ENCODE measurements at regions not wholly inside any gene's neighbourhood (a gene's known extent, or its start where the extent isn't known, plus 50 kb on each side); places are given as distances from the start of the nearest gene placed in this dataset.

DNA sequence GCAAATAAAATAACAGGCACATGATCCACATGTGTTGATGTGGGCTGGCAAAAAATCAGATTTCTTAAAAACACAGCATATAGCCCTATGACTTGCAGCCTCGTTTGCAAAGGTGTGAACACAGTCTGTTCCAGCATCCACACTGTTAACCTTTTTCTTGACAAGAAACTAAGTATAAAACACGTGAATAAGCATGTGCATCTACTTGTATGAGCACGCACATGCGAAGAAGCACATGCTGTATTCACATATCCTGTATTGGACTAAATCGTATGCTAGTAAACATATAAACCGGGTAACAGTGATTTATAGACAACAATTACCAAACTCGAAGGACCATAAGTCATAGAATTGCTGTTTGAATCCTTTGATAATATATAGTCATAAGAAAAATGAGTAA lies 218.7 kb downstream of the HDGFL1 start:
- DNase-seq = no peak

GRCh38 chr6:22789315-22789714 lies 219.9 kb downstream of the HDGFL1 start:
- TF ChIP-seq POLR2A (IDR thresholded peaks at IDR 0.05) = no peak
- no peak for TF ChIP-seq CTCF (IDR thresholded peaks at IDR 0.05)
- no peak for TF ChIP-seq POLR2AphosphoS5 (IDR thresholded peaks at IDR 0.05)
- no peak for TF ChIP-seq EP300 (IDR thresholded peaks at IDR 0.05)
- Histone ChIP-seq H3K27ac (no peak overlapping the region), H3K4me1 (no peaks in the 10 kb centered on the region), H3K36me3 (no peaks in the 10 kb centered on the region), H3K9me3 (peaks cover 0 to 7% (median under 1%) of the 10 kb centered on the region in 4 donors), H3K27me3 (no peaks in the 10 kb centered on the region), H3K4me3 (no peak overlapping the region)
- DNase-seq = no peak
- 66 to 88% (median 86%) methylated on average over 5 of the region's 5 CpGs for WGBS, 5 donors
- intact Hi-C loops (cut with DNase I; ENCODE audit: low total_unique reads) = no loop called here

More for the DNA sequence above, 218.7 kb downstream of the HDGFL1 start:
- WGBS, 5 donors = 79 to 86% (median 82%) methylated on average over 7 of the region's 7 CpGs
- H3K9me3 ChIP-seq = peaks cover 0 to 5% (median 0%) of the 10 kb centered on the region in 4 donors
- H3K27me3 ChIP-seq = no peaks in the 10 kb centered on the region
- H3K27ac ChIP-seq = no peak overlapping the region
- intact Hi-C loops (cut with DNase I; ENCODE audit: low total_unique reads) = no loop called here
- no peaks in the 10 kb centered on the region for H3K36me3 ChIP-seq
- no peaks in the 10 kb centered on the region for H3K4me1 ChIP-seq
- no peak overlapping the region for H3K4me3 ChIP-seq
- TF ChIP-seq POLR2AphosphoS5 (IDR thresholded peaks at IDR 0.05) = no peak
- no peak for TF ChIP-seq EP300 (IDR thresholded peaks at IDR 0.05)
- TF ChIP-seq POLR2A (IDR thresholded peaks at IDR 0.05) = no peak
- TF ChIP-seq CTCF (IDR thresholded peaks at IDR 0.05) = no peak

DNA sequence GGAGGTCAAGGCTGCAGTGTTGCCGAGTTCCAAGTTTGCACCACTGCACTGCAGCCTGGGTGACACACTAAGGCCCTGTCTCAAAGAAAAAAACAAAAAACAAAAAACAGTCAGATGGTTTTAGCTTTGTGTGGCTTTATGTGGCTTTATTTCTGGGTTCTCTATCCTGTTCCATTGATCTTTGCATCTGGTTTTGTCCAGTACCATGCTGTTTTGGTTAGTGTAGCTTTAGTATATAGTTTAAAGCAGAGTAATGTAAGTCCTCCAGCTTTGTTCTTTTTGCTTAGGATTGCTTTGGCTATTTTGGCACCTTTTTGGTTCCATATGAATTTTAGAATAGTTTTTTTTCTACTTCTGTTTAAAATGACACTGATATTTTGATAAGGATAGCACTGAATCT lies 225.5 kb downstream of the HDGFL1 start:
- TF ChIP-seq CTCF (IDR thresholded peaks at IDR 0.05) (no peak), EP300 (IDR thresholded peaks at IDR 0.05) (no peak), POLR2AphosphoS5 (IDR thresholded peaks at IDR 0.05) (no peak), POLR2A (IDR thresholded peaks at IDR 0.05) (no peak)
- Histone ChIP-seq H3K9me3 (peaks cover 4 to 20% (median 13%) of the 10 kb centered on the region in 4 donors), H3K27ac (no peak overlapping the region), H3K4me3 (no peak overlapping the region), H3K4me1 (no peaks in the 10 kb centered on the region), H3K36me3 (no peaks in the 10 kb centered on the region), H3K27me3 (no peaks in the 10 kb centered on the region)
- intact Hi-C loops (cut with DNase I; ENCODE audit: low total_unique reads) = no loop called here
- no peak for DNase-seq
- WGBS, 5 donors = 90 to 100% (median 97%) methylated on average over 1 of the region's 1 CpG

- peaks cover 0 to 2% (median 1%) of the 10 kb centered on the region in 4 donors for H3K9me3 ChIP-seq
- no peak overlapping the region for H3K4me3 ChIP-seq
- 77 to 87% (median 81%) methylated on average over 1 of the region's 1 CpG for WGBS, 5 donors
- H3K27me3 ChIP-seq = no peaks in the 10 kb centered on the region
- H3K36me3 ChIP-seq = no peaks in the 10 kb centered on the region
- no peak for DNase-seq
- intact Hi-C loops (cut with DNase I; ENCODE audit: low total_unique reads) = no loop called here
- TF ChIP-seq EP300 (IDR thresholded peaks at IDR 0.05) = no peak
- no peak for TF ChIP-seq POLR2A (IDR thresholded peaks at IDR 0.05)
- no peak for TF ChIP-seq CTCF (IDR thresholded peaks at IDR 0.05)
- TF ChIP-seq POLR2AphosphoS5 (IDR thresholded peaks at IDR 0.05) = no peak
- no peak overlapping the region for H3K27ac ChIP-seq
- no peaks in the 10 kb centered on the region for H3K4me1 ChIP-seq
Measured at GRCh38 chr6:22800451-22800850, 231.1 kb downstream of the HDGFL1 start.

Data from stomach (tissue), 8 donors.